Kidney epithelial cell (primary cell): ENCODE measurements at regions not wholly inside any gene's neighbourhood (a gene's known extent, or its start where the extent isn't known, plus 50 kb on each side); places are given as distances from the start of the nearest gene placed in this dataset.

Source experiments
- DNase-seq: peaks from one replicate; pipeline ENCODE4 v3.0.0-alpha.2; 2010; ENCODE audit warnings: low read depth
- H3K27me3 ChIP-seq: 2 replicates; pipeline ENCODE4 v1.6.0; 2011; ENCODE audit warnings: low read length; ENCODE audit not compliant: control insufficient read depth, insufficient read depth
- H3K36me3 ChIP-seq: 2 replicates; pipeline ENCODE4 v1.5.1; 2011; ENCODE audit warnings: low read length; ENCODE audit not compliant: control insufficient read depth, insufficient read depth
- H3K4me3 ChIP-seq: 2 replicates; pipeline ENCODE4 v1.5.1; 2011; ENCODE audit warnings: low read depth, mild to moderate bottlenecking, control low read depth, low read length
- TF ChIP-seq, protein P1 (sequence below): IDR thresholded peaks from 2 replicates; pipeline ENCODE4 v1.5.1; 2011; ENCODE audit warnings: mild to moderate bottlenecking, moderate library complexity, low read length, control low read depth, inconsistent platforms; ENCODE audit not compliant: insufficient read depth, poor library complexity, severe bottlenecking

DNA sequence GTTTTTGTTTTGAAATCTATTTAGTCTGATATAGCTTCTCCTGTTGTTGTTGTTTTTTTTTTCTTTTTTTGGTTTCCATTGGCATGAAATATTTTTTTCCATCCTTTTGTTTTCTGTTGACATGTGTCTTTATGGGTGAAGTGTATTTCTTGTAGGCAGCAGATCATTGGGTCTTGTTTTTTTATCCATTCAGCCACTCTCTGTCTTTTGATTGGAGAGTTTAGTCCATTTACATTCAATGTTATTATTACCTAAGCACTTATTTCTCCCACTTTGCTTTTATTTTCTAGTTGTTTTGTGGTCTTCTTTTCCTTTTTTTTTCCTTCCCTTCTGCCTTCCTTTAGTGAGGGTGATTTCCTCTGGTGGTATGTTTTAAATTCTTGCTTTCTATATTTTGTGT, 193.6 kb upstream of the TMEM260 start:
- no peaks in the 10 kb centered on the region for H3K36me3 ChIP-seq
- no peaks in the 10 kb centered on the region for H3K27me3 ChIP-seq
- no peak overlapping the region for H3K4me3 ChIP-seq
- no peak for DNase-seq
- TF ChIP-seq, protein P1, sequence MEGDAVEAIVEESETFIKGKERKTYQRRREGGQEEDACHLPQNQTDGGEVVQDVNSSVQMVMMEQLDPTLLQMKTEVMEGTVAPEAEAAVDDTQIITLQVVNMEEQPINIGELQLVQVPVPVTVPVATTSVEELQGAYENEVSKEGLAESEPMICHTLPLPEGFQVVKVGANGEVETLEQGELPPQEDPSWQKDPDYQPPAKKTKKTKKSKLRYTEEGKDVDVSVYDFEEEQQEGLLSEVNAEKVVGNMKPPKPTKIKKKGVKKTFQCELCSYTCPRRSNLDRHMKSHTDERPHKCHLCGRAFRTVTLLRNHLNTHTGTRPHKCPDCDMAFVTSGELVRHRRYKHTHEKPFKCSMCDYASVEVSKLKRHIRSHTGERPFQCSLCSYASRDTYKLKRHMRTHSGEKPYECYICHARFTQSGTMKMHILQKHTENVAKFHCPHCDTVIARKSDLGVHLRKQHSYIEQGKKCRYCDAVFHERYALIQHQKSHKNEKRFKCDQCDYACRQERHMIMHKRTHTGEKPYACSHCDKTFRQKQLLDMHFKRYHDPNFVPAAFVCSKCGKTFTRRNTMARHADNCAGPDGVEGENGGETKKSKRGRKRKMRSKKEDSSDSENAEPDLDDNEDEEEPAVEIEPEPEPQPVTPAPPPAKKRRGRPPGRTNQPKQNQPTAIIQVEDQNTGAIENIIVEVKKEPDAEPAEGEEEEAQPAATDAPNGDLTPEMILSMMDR = no peak

DNA sequence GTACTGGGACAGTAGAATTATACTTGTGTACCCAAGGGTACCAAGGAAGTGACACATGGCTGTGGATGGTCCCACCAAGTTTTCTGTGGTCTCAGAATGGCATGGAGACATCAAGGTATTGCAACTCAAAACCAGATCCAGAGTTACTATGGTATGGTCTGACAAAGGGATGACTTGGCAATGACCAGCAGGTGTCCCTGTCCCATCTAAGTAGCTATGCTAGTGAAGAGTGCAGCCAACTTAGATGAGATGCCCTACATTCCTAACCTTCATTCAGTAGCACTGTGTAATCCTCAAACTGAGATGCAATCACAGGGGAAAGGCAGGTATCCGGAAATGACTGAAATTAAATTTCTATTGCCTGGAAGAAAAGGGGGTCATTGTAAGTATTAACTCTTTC, 188.7 kb upstream of the TMEM260 start:
- no peak overlapping the region for H3K4me3 ChIP-seq
- H3K27me3 ChIP-seq = no peaks in the 10 kb centered on the region
- TF ChIP-seq, protein P1 = no peak
- DNase-seq = no peak
- H3K36me3 ChIP-seq = no peaks in the 10 kb centered on the region

- no peaks in the 10 kb centered on the region for H3K36me3 ChIP-seq
- no peak for DNase-seq
- H3K27me3 ChIP-seq = no peaks in the 10 kb centered on the region
- TF ChIP-seq, protein P1 = no peak
- no peak overlapping the region for H3K4me3 ChIP-seq
Observed at GRCh38 chr14:56394826-56395530, 184.6 kb upstream of the TMEM260 start.

- Histone ChIP-seq H3K4me3 (no peak overlapping the region), H3K27me3 (no peaks in the 10 kb centered on the region), H3K36me3 (no peaks in the 10 kb centered on the region)
- DNase-seq = no peak
- TF ChIP-seq, protein P1 = no peak
Observed at GRCh38 chr14:56400109-56400825, 179.3 kb upstream of the TMEM260 start.

DNA sequence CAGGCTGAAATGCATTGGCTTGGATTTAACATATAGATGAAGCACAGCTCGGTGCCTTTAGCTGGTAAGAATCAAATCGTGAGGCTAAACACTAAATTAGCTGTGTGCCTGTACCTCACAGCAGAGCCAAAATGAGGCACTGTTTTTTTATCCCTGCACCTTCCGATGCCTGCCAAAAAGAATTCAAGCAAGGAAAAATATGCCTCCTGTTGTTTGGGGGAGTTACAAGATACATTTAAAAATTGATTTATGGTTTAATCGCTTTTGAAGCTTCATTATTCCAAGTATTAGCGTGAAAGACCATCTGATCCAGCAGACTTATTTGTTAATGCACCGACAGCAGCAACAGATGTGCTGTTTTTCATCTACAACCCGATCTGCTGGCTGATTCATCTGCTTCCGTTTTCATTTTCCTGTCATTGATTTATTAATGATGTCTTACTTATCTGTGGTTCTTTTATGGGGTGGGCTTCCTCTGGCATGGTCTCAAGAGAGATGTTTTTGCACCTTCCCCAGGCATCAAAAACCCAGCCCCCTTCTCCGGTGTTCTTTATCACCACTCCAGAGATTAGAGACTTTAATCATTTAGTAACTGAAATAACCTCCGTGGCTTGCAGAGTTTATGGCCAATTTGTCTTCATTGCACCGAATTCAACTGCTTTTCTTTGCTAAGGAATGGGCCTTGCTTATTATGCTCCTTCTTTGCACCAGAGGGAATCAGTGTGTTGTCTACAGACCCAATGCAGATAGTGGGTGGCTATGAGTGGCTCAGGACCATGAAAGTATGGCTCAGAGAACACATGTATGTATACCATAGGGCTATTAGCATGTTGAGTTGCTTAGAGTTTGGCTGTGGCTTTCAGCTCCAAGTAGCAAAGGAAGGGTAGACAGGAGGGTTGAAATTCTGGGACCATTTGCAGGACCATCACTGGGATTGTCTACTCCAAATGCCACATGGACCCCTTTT, 166.8 kb upstream of the TMEM260 start:
- H3K4me3 ChIP-seq = no peak overlapping the region
- H3K27me3 ChIP-seq = peaks cover 2% of the 10 kb centered on the region
- H3K36me3 ChIP-seq = no peaks in the 10 kb centered on the region
- TF ChIP-seq, protein P1 = no peak
- DNase-seq = no peak
